GM21381 (cell line): ENCODE measurements at regions not wholly inside any gene's neighbourhood (a gene's known extent, or its start where the extent isn't known, plus 50 kb on each side); places are given as distances from the start of the nearest gene placed in this dataset.
"Not testable (repeated sequence)": the region's sequence is repeated elsewhere in the genome, so short reads cannot be mapped to it uniquely, and the experiment has no call there.

ENCODE experiments used
- ATAC-seq: cut with Tn5 transposase; IDR thresholded peaks from one replicate; pipeline ENCODE4 v1.9.1; 2021; ENCODE audit warnings: mild to moderate bottlenecking, moderate library complexity; ENCODE audit not compliant: unreplicated experiment

- peak; percentile 57 for ATAC-seq
Measured at GRCh38 chr21:24420689-24421088, 1186.6 kb downstream of the MRPL39 start.

GRCh38 chr21:24419641-24420040 is 1187.6 kb downstream of the MRPL39 start:
- not testable (repeated sequence) for ATAC-seq

- no peak for ATAC-seq
Measured at GRCh38 chr21:24418671-24419070, 1188.6 kb downstream of the MRPL39 start.

GRCh38 chr21:24411429-24411828 is 1195.9 kb downstream of the MRPL39 start:
- ATAC-seq: no peak

- no peak for ATAC-seq
Measured at GRCh38 chr21:24403221-24403620, 1204.1 kb downstream of the MRPL39 start.

- ATAC-seq: no peak
Measured at GRCh38 chr21:24395320-24395923, 1211.9 kb downstream of the MRPL39 start.

- peak; percentile 67 for ATAC-seq
Measured at GRCh38 chr21:24375201-24375600, 1232.1 kb downstream of the MRPL39 start.

- no peak for ATAC-seq
Measured at GRCh38 chr21:24372506-24372905, 1234.8 kb downstream of the MRPL39 start.

GRCh38 chr21:24369746-24370145 is 1237.5 kb downstream of the MRPL39 start:
- ATAC-seq: no peak

- ATAC-seq: no peak
Measured at GRCh38 chr21:24369278-24369677, 1238.0 kb downstream of the MRPL39 start.

GRCh38 chr21:24367936-24368335 is 1239.3 kb downstream of the MRPL39 start:
- no peak for ATAC-seq

GRCh38 chr21:24353492-24353891 is 1253.8 kb downstream of the MRPL39 start:
- no peak for ATAC-seq

- no peak for ATAC-seq
Measured at GRCh38 chr21:24339406-24339805, 1267.9 kb downstream of the MRPL39 start.

GRCh38 chr21:24336491-24336890 is 1270.8 kb downstream of the MRPL39 start:
- ATAC-seq: no peak

GRCh38 chr21:24323536-24323935 is 1283.7 kb downstream of the MRPL39 start:
- no peak for ATAC-seq

- ATAC-seq: no peak
Measured at GRCh38 chr21:24316277-24316922, 1290.9 kb downstream of the MRPL39 start.

- no peak for ATAC-seq
Measured at GRCh38 chr21:24310788-24311187, 1296.5 kb downstream of the MRPL39 start.

GRCh38 chr21:24308183-24308582 is 1299.1 kb downstream of the MRPL39 start:
- no peak for ATAC-seq

- no peak for ATAC-seq
Measured at GRCh38 chr21:24302400-24302799, 1304.9 kb downstream of the MRPL39 start.

GRCh38 chr21:24298040-24298439 is 1309.2 kb downstream of the MRPL39 start:
- ATAC-seq: no peak

GRCh38 chr21:24294171-24294570 is 1313.1 kb downstream of the MRPL39 start:
- ATAC-seq: no peak

GRCh38 chr21:24290151-24290833 is 1317.0 kb downstream of the MRPL39 start:
- ATAC-seq: no peak
